HL-60 (cell line): ENCODE measurements at regions not wholly inside any gene's neighbourhood (a gene's known extent, or its start where the extent isn't known, plus 50 kb on each side); places are given as distances from the start of the nearest gene placed in this dataset.

Experiments
- DNase-seq, 2 experiments: peaks; one replicate each; pipeline ENCODE4 v3.0.0-alpha.2; 2010 to 2020; ENCODE audit warnings: low read depth in 1 of 2, low spot score in 1 of 2
- H3K27ac ChIP-seq: fragments of 250-450 bp; sonication (Bioruptor Pico); replicated peaks from 2 replicates; pipeline ENCODE4 v1.5.1; 2020; ENCODE audit warnings: mild to moderate bottlenecking, moderate library complexity
- H3K27me3 ChIP-seq: fragments of 250-450 bp; sonication (Bioruptor Pico); 2 replicates; pipeline ENCODE4 v1.5.1; 2021; ENCODE audit warnings: mild to moderate bottlenecking, moderate library complexity; ENCODE audit not compliant: insufficient read depth, poor library complexity, severe bottlenecking
- H3K4me3 ChIP-seq: replicated peaks from 2 replicates; pipeline ENCODE4 v1.5.1; 2011; ENCODE audit warnings: mild to moderate bottlenecking, control low read depth, low read length; ENCODE audit not compliant: insufficient read depth
- GABPA ChIP-seq: IDR thresholded peaks from 2 replicates; pipeline ENCODE4 v1.6.1; 2012; ENCODE audit warnings: low read depth
- POLR2AphosphoS5 ChIP-seq: IDR thresholded peaks from 2 replicates; pipeline ENCODE4 v1.6.1; 2012; ENCODE audit warnings: low read depth
- SPI1 ChIP-seq: IDR thresholded peaks from 2 replicates; pipeline ENCODE4 v1.6.1; 2012; ENCODE audit warnings: low read depth, mild to moderate bottlenecking, borderline replicate concordance
- TF ChIP-seq, protein P1 (sequence below): IDR thresholded peaks from 2 replicates; pipeline ENCODE4 v1.6.1; 2012; ENCODE audit warnings: low read depth; ENCODE audit not compliant: insufficient replicate concordance
- TF ChIP-seq, protein P2 (sequence below): IDR thresholded peaks from one replicate; pipeline ENCODE4 v1.5.1; 2011; ENCODE audit warnings: low read length, control low read depth, inconsistent platforms; ENCODE audit not compliant: insufficient read depth

DNA sequence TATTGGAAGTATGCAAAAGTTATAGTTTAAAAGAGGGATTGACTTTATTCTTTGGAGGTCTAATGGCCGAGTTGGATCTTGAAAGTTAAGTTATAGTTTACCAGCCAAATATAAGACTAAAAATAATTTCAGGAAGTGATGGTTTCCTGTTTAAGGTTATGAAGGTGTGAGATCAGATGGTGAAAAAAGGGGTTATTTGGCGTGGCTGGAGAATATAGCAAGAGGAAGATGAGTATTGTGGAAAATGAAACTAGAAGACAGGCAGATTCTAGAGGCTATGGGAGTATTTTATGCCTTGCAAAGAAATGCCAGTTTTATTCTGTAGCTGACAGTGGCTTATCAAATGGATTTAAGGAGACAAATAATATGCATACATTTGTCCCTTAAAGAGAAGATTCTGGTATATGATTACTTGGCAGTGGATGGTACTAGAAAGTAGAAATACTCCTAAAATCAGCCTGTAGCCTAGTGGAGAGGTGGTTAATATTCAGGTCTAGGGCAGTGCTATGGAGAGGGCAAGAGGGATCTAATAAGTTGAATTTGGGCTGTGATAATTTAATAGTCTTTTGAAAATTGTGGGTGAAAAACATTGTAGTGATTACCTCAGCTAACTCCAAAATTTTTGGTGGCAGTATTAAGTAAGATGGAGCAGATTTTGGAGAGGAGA is 1091.8 kb upstream of the ATXN7L3B start:
- no peak overlapping the region for H3K27ac ChIP-seq
- TF ChIP-seq GABPA, result no peak
- TF ChIP-seq, protein P1, sequence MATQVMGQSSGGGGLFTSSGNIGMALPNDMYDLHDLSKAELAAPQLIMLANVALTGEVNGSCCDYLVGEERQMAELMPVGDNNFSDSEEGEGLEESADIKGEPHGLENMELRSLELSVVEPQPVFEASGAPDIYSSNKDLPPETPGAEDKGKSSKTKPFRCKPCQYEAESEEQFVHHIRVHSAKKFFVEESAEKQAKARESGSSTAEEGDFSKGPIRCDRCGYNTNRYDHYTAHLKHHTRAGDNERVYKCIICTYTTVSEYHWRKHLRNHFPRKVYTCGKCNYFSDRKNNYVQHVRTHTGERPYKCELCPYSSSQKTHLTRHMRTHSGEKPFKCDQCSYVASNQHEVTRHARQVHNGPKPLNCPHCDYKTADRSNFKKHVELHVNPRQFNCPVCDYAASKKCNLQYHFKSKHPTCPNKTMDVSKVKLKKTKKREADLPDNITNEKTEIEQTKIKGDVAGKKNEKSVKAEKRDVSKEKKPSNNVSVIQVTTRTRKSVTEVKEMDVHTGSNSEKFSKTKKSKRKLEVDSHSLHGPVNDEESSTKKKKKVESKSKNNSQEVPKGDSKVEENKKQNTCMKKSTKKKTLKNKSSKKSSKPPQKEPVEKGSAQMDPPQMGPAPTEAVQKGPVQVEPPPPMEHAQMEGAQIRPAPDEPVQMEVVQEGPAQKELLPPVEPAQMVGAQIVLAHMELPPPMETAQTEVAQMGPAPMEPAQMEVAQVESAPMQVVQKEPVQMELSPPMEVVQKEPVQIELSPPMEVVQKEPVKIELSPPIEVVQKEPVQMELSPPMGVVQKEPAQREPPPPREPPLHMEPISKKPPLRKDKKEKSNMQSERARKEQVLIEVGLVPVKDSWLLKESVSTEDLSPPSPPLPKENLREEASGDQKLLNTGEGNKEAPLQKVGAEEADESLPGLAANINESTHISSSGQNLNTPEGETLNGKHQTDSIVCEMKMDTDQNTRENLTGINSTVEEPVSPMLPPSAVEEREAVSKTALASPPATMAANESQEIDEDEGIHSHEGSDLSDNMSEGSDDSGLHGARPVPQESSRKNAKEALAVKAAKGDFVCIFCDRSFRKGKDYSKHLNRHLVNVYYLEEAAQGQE, result no peak
- no peak for TF ChIP-seq SPI1
- no peak for TF ChIP-seq POLR2AphosphoS5
- TF ChIP-seq, protein P2, sequence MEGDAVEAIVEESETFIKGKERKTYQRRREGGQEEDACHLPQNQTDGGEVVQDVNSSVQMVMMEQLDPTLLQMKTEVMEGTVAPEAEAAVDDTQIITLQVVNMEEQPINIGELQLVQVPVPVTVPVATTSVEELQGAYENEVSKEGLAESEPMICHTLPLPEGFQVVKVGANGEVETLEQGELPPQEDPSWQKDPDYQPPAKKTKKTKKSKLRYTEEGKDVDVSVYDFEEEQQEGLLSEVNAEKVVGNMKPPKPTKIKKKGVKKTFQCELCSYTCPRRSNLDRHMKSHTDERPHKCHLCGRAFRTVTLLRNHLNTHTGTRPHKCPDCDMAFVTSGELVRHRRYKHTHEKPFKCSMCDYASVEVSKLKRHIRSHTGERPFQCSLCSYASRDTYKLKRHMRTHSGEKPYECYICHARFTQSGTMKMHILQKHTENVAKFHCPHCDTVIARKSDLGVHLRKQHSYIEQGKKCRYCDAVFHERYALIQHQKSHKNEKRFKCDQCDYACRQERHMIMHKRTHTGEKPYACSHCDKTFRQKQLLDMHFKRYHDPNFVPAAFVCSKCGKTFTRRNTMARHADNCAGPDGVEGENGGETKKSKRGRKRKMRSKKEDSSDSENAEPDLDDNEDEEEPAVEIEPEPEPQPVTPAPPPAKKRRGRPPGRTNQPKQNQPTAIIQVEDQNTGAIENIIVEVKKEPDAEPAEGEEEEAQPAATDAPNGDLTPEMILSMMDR, result no peak
- no peak for DNase-seq
- H3K4me3 ChIP-seq, result no peak overlapping the region
- H3K27me3 ChIP-seq, result no peaks in the 10 kb centered on the region

DNA sequence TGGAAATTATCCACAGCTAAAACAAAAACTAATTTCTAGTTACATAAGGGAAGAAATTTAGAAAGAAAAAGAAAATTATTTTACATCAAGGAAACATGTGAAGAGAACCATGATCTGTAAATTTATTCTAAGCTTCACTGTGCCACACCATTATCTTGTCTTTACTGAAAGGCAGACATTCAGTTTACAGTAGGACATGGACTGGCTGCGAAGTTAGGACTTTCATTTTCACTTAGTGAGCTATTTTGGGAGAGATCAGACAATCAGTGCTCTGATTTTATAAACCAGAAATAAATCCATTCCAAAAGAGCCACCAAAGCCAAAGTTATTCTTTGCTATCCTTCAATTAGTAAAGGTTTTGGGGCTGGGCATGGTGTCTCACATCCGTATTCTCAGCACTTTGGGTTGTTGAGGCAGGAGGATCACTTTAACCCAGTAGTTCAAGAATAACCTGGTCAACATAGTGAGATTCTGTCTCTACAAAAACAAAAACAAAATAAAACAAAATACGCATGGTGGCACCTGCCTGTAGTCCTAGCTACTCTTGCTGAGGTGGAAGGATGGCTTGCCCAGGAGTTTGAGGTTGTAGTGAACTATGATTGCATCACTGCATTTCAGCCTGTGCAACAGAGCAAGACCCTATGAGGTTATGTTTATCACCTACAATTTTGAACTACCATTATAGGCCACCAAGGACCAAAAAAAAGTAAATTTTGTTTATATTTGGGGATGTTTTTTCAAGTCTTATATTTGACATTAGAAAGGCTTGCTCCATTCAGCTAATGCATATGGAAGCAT is 1084.8 kb upstream of the ATXN7L3B start:
- no peaks in the 10 kb centered on the region for H3K27me3 ChIP-seq
- no peak overlapping the region for H3K27ac ChIP-seq
- TF ChIP-seq POLR2AphosphoS5, result no peak
- TF ChIP-seq, protein P2, result no peak
- no peak for TF ChIP-seq GABPA
- TF ChIP-seq, protein P1, result no peak
- TF ChIP-seq SPI1, result no peak
- no peak for DNase-seq
- no peak overlapping the region for H3K4me3 ChIP-seq

DNA sequence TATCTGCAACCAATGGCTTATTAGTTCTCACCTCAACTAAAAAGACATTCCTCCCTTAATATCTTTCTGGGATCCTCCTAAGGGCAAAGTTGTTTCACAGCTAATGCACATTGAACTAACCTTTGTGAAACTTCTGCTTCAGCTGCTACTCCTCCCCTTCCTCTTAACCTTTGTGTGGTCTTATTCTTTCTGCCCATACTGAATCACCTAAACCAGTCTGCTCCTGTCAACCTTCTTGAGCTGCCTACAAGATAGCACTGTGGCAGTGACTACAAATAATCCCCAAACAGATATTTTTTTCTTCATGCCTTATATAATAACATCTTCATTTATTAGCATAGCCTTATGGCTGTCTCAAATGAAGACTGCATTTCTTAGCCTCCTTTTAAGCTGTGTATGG is 1077.4 kb upstream of the ATXN7L3B start:
- no peak overlapping the region for H3K4me3 ChIP-seq
- no peak for DNase-seq
- H3K27me3 ChIP-seq, result no peaks in the 10 kb centered on the region
- no peak for TF ChIP-seq SPI1
- TF ChIP-seq, protein P2, result no peak
- TF ChIP-seq, protein P1, result no peak
- TF ChIP-seq POLR2AphosphoS5, result no peak
- TF ChIP-seq GABPA, result no peak
- no peak overlapping the region for H3K27ac ChIP-seq
